HEK293T (cell line): ENCODE measurements at regions not wholly inside any gene's neighbourhood (a gene's known extent, or its start where the extent isn't known, plus 50 kb on each side); places are given as distances from the start of the nearest gene placed in this dataset.

Experiments
- ELF4 ChIP-seq: fragments of 450-650 bp; IDR thresholded peaks from 2 replicates; pipeline ENCODE4 v1.6.1; 2017; ENCODE audit warnings: antibody characterized with exemption
- FOXK2 ChIP-seq: fragments of 450-650 bp; IDR thresholded peaks from 2 replicates; pipeline ENCODE4 v1.6.1; 2016; ENCODE audit warnings: mild to moderate bottlenecking
- FOXM1 ChIP-seq: fragments of 450-650 bp; IDR thresholded peaks from 2 replicates; pipeline ENCODE4 v1.6.1; 2017; ENCODE audit warnings: mild to moderate bottlenecking, borderline replicate concordance
- HDGF ChIP-seq: fragments of 450-650 bp; IDR thresholded peaks from 2 replicates; pipeline ENCODE4 v1.6.1; 2017; ENCODE audit warnings: antibody characterized with exemption, borderline replicate concordance
- SP1 ChIP-seq: fragments of 450-650 bp; IDR thresholded peaks from 2 replicates; pipeline ENCODE4 v1.6.1; 2017
- SUZ12 ChIP-seq: fragments of 450-650 bp; IDR thresholded peaks from 2 replicates; pipeline ENCODE4 v1.6.1; 2016; ENCODE audit warnings: mild to moderate bottlenecking
- TARDBP ChIP-seq: fragments of 450-650 bp; IDR thresholded peaks from 2 replicates; pipeline ENCODE4 v1.6.1; 2016

GRCh38 chr1:90434460-90434859, 282.6 kb downstream of the BARHL2 start:
- no peak for TF ChIP-seq ELF4
- TF ChIP-seq SP1: no peak
- no peak for TF ChIP-seq FOXM1
- no peak for TF ChIP-seq TARDBP
- TF ChIP-seq FOXK2: no peak
- TF ChIP-seq HDGF: no peak
- no peak for TF ChIP-seq SUZ12
